ENCODE measurements at regions not wholly inside any gene's neighbourhood (a gene's known extent, or its start where the extent isn't known, plus 50 kb on each side); places are given as distances from the start of the nearest gene placed in this dataset.

DNA sequence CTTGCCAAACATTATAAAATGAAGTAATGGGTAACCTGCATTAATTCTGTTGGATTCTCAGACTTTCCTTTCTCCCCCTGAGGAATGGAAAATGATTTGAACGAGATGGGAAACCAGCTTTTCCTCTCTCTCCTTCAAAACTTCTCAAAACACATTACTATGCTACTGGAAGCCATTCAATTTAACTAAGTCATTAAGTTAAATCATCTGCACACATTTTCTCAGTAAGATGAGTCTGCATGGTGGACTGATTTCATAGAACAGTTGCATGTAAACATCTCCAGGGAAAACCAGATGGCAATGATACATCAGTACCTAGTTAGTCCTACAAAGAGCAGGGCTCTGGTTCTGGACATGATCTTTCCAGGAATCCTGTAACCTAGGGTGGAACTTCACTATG is 59.9 kb downstream of the BMP4 start:
- no peak for DNase-seq (ENCODE audit: low read depth)

DNA sequence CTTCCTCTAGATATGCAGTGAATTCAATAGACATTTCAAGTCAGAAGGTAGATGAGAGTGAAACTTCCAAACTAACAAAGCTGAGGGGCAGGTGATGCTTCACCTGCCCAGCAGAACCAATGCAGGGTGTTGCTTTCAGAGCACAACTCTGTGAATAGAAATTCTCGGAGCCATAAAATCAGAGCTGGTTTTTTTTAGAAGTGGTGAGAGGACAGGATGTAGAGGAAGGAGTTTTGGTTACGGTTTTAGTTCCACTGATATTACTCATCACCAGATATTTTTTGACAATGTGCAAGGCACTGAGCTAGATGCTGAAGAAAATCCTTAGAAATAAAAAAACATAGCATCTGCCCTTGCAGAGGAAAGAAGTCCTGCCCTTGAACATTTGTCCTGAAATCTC is 62.2 kb downstream of the BMP4 start:
- DNase-seq (ENCODE audit: low read depth), result peak; percentile 93

DNA sequence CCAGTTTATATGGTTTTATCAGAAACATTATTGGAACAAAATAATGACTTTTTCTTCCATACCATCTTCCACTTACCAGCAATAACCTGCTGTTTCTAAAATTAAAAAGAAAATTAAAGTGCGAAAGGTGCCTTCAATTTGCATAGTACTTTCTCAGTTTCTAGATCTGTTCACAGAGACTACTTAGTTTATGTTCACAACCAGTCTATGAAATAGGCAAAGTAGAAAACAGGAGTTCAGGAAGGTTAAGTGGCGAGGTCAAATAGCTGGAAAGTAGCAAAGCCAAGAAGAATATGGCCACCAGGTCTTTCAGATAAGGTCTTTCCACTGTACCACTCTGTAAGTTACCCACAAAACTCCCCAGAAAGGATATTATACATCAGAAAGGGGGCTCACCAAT is 63.3 kb downstream of the BMP4 start:
- no peak for DNase-seq (ENCODE audit: low read depth)

DNA sequence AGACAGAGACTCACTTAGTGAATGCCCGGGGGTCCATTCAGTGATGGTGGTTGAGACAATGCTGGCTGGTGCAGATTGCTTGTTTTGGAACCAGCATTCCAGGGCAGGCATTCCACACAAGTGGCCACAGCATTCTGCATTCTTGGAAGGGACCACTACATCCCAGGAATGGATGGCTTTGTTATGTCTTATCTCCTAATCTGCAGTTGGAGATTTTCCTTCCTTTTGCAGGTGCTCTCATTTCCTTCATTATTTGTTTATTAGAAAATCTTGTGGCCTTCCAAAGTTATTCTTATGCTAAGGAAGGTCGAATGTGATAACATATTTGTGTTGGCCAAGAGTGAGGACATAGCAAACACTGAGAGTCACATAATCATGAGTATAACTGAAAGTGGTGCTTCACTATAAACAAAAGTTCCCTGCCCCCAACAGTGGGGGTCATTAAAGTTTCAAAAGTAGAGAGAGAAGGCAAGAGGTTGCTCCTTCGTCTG is 66.0 kb downstream of the BMP4 start:
- DNase-seq (ENCODE audit: low read depth), result no peak

DNA sequence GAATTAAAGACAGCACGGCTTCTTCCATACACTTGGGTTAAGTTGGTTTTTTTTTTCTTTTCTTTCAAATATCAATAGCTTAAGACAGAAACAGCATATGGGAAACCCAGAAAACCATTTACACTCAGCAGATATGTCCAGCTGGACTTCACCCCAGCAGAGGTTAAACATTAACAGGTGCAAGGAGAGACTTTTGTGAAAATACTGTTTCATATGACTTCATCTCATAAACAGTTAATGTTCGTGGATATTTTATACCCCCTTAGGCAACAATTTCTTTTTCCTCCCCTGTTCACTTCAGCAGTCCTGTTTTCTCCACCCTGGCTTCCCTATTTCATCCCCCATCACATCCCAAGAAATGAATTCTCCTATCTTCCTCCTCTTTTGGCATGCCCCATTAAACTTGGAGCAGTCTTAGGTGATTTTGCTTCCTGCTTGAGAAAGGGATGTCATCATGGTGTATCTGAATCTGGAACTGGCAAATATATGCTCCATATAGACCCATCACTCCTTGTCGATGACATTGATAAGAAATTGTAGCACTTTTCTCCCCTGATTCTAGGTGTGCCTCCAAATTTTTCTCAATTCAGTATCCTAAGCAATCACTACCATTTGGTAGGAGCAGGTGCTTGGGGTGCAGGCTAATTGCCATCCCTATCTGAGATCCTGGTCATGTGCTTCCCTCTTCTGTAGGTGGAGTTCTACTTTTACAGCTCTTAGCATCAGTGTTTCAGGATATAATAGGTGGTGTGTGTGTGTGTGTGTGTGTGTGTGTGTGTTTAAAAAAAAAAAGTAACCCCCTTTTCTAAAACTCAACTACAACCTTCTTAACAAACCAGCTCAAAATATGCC is 67.9 kb downstream of the BMP4 start:
- DNase-seq (ENCODE audit: low read depth), result no peak

DNA sequence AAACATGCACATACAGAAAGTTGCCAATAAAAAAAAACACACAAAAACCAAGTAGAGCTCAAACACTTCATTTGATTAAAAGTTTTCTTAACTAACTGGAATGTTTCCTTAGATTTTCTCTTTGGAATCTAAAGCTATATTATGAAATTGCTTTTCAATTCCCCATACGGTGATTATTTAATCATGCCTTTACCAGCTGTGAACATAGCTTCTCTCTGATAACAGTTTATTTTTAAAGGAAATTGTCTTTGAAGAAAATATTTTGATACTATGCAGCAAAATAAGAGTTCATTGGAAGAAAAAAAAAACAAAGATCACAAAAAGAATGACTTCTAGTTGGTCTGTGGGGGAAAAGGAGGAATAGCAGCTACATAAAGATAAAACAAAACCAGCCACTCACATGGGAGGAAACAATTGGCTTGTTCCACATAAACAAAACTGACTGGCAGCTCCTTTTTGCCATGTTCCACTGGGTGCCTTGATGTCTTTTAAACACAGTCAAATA is 71.4 kb downstream of the BMP4 start:
- no peak for DNase-seq (ENCODE audit: low read depth)

DNA sequence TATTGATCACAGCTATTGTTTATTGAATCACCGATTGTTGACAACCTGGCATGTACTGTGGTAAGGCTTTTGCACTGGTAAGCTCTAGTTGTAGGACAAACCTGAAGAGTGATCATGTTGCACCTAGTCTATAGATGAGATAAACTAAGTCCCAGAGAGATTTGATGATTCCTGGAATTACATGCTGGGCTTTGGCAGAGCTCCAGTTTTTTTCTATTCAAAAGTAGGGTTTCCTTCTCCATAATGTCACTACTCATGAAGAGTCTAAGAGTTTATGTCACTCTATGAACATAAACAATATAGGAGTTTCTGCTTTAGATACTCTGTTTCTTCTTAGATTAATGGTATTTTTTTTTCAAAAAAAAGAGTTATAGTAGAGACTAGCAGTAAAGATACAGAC is 72.0 kb downstream of the BMP4 start:
- DNase-seq (ENCODE audit: low read depth), result no peak

DNA sequence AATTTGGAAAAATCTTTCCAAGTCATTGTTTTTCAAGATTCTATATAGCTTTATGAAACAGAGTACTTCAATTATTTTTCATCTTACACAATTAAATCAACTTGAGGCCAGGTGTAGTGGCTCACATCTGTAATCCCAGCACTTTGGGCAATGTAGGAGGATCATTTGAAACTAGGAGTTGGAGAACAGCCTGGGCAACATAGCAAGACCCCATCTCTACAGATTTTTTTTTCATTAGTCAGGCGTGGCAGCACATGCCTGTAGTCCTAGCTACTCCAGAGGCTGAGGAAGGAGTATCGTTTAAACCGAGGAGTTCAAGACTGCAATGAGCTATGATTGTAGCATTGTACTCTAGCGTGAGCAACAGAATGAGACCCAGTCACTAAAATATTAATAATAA is 72.9 kb downstream of the BMP4 start:
- DNase-seq (ENCODE audit: low read depth), result no peak

DNA sequence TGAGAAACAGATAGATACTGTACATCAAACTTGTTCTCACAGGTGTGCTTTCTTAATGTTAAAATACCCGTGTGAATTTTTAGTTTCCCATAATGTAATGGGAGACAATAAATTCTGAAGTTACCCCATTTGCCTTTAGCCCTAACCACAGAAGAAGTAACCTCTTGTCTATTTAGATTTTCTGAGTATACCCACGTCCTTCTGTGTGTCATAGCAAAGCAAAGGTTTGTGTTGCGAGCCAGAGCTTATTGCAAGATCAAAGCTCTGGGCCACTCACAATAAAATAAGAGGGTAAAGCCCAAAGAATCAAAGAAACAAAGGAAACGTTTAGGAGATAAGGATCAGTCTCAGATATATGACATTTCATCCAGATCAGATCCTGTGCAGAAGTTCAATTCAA is 73.9 kb downstream of the BMP4 start:
- DNase-seq (ENCODE audit: low read depth), result no peak

DNA sequence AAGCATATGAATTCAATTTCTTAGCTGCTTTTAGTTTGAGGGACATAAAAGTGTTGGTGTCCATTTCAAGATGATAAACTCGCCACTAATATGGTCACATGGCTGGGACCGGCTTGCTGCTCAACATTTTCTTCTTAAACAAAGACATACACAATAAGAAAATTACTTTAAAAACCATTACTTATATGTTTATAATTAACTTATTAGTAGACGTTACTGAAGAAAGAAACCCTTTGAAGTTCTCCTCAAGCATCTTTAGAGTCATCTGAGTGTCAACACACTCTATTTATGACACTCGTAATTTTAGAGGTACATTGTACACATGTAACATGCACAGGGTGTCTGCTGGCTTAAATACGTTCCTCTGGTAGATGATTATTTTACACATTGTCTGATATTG is 74.7 kb downstream of the BMP4 start:
- DNase-seq (ENCODE audit: low read depth), result no peak

DNA sequence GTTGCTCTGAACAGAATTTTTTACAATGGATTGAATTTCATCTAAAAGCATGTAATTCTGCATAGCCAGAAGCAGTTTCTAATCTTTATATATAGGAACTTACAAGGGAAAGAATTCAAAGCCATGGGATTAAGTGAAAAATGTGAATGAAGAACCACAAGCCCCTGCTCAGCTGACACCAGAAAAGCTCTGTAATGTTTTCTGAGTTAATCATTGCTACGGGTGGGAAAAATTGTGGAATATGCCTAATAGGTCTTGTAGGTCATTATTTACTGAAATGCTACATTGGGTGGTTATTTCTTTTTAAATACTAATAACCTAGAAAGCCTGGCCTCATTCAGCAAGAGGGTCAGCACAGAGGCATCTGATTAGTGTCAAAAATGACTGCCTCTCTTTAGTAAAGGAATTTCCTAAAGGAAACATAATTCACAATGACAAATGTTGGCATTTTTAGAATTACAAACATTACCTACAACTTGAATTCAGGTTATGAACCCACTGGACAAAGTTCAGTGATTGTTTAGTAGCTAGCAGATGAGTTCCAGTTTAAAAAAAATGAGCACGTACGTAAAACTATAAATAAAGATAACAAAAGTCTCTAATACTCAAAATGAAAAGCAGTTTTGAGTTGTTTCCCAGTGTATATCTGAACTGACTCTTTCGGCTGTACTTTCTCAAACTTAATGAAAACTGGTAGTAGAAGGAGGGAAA is 75.3 kb downstream of the BMP4 start:
- no peak for DNase-seq (ENCODE audit: low read depth)

DNA sequence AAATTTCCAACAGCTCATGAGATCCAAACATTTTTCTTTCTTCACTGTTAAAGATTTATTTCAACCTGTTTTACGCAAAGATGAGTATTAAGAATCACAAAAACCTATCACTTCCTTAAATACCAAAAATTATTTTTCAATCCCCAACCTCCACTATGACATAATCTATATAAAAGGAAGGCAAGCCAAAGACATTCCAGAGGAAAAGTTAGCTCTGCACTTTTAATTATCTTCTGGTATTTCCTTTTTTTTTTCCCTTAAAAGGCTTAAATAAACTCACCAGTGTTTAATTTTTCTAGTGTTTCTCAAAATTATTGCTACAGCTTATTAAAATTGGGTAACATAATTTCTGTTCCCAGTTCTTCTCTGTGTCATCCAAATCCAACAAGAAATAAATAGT is 75.9 kb downstream of the BMP4 start:
- no peak for DNase-seq (ENCODE audit: low read depth)

DNA sequence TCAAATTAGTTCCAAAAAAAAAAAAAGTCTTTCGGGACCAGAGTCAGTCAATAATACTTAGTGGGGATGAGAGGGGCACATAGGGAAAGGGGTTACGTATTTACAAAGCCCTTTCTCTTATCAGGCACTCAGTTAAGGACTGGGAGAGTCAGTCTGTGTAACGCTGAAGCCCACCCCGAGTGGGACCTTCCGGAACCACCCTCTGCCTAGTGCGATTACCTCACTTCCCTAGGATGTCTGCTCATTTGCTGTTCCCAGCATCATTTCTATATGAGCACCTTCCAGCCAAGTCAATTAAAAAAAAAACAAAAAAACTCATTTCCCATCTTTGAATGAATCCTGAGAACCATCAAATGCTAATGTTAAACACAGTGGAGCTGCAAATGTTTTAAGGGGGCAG is 76.9 kb downstream of the BMP4 start:
- DNase-seq (ENCODE audit: low read depth), result no peak

DNA sequence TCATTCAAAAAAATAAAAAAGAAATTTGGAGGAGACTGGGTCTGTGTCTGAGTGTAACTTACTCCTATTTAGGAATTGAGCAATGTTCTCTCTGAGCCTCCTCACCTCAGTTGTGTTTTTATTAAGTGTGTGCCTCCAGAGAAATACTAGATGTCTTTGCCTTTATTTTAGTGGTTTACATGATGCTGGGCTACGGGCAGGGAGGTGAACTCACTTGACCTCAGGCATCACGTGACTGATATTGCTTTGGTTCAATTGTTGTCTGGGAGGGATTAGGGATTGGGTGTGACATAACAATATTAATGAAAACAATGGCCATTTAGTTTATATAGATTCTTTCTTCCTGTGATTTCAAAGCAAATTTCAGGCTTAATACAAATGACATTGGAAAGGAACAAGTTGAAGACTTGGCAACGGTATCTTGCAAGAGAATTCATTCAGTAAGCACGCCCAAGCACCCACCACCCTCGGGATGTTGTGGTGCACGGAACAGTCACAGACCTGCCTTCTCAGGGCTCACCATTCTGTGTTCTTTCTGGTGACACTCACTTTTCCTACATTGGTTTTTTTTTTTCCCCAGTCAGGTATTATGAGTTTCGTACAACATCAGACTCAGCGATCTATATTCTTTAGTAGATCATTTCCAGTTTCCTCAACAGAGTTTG is 77.5 kb downstream of the BMP4 start:
- DNase-seq (ENCODE audit: low read depth), result no peak

DNA sequence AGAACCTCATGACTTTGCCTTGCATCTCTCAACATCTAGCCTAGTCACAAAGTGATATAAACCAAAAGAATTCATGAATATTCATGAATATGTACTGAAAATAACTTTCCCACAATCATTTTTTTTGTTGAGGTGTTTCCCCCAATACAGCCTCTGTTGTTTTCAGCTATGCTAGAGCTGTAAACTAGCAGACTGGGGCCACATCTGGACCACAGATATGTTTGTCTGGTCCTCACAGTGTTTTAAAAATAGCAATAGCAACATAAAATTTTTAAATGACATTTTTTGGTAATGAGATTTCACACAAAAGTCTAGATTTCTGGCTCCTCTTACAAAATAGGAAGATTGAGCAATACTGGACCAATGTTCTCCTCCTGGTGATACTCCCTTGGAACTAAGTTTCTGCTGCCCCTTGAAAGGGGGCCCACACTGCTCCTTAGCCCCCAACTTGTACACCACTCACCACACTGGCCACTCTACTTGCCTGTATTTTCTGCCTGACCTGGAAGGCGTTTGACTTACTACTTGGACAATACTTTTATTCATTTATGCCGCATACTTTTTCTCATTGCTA is 81.2 kb downstream of the BMP4 start:
- no peak for DNase-seq (ENCODE audit: low read depth)

DNA sequence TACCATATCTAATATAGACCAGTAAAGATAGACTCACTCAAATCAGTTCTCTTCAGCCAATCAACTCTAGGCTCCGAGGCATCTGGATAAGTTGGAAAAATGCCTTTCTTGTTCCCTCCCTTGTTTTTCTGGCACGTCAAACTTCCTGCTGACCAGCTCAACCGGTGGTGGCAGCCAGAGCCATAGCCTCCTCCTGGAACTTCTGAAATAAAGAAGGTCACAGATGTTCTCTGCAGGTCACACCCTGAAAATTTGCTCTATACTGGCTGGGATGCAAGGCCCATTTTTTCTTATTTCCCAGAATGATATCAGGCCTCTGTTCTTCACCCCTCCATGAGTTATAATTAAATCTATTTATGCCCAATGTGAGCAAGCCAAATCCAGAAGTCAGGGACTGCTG is 81.9 kb downstream of the BMP4 start:
- DNase-seq (ENCODE audit: low read depth), result no peak

DNA sequence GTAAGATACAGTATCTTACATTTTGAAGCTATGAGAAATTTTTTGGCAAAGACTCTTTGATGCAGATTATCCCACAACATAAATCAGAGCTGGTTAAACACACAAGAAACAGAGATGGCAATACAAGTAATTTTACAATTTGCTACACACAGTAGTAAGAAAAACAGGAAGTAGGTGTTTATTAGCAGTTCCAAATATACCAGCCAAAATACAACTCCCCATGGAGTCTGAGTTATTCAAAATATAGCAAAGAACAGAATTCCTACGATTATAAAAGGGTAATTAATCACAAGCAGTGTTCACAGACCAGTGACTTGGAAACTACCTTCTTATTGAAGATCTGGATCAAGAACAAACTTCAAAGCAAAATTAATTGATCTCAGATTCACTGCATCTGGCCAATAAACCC is 83.9 kb downstream of the BMP4 start:
- no peak for DNase-seq (ENCODE audit: low read depth)

DNA sequence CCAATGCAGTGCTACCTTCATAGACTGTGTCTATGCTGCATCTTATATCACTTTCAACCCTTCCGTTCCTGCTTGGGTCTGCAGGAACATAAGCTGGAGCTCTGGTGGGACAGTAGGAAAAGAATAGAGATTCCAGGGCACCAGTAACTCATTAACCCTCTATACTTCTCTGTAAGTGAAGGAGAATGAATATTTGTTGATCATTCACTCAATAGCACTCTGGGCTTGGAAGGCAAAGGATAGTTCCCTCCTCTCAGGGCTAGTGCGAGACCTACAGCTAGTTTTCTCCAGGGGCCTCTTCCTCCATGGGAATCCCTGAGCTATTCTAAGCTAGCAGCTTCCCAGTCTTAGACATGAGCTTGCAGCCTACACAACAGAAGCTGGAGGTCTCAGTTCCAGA is 84.7 kb downstream of the BMP4 start:
- DNase-seq (ENCODE audit: low read depth), result no peak

DNA sequence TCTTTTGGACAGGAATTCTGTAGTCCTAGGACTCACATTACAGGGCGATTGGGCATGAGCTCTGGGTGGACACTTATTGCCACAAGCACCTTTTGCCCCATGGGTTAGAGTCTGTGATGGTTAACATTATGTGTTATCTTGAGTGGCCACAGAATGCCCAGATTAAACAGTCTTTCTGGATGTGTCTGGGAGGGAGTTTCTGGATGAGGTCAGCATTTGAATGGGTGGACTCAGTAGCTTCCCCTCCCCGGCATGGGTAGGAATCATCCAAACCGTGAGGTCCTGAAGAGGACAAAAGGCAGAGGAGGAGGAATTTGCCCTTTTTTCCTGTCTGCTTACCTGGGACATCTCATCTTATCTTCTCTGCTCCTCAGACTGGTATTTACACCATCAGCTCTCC is 85.6 kb downstream of the BMP4 start:
- no peak for DNase-seq (ENCODE audit: low read depth)

DNA sequence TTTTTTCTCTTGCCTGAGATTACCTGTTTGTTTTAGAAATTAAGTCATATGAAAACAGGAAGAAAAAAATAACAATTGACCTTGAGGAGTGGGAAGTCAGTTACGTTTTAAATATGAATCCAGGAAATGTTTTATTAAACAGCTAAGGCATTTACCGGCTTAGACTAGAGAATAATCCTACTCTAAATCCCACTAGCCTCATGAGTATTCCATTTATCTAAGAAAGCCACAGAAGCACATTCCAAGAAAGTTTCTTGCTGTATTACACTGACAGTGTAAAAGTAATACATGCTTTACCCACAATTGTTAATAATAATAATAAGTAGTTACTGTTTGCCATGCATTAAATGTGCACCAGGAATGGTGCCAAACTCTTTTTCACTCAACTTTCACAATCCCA is 90.9 kb downstream of the BMP4 start:
- no peak for DNase-seq (ENCODE audit: low read depth)

DNA sequence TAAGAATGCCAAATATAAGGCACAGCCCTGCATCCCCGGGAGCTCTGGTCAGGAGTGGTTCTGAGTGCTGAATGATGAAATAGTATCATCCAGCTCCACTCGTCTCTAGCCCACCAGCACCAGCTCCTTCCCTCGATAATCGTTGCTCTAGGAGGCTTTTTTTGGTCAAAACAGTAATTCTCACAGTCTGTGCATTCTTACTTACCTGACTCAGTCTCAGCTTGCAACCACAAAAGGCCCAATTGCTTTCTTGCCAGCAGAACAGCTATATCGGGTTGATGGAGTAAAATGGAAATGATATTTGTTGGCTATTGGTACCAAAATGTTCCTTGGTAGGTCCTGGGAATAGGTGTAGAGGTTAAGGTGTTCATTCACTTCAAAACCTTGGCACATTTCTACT is 94.8 kb downstream of the BMP4 start:
- DNase-seq (ENCODE audit: low read depth), result no peak

DNA sequence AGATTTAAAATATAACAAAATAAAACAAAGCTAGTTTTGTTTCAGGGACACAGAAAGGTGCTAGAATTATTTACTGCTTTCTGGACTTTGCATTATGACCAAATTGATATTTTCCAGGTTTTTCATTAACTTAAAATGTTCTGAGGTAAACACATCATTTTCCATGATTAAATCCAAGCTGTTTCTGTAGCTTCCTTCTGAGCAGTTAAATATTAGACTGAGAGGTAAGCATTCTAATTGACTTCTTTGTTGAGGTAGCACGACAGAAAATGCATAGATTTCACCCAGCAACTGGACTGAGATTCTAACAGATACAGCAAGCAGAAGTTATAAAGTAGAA is 98.3 kb downstream of the BMP4 start:
- DNase-seq (ENCODE audit: low read depth), result no peak
